ENCODE measurements at regions not wholly inside any gene's neighbourhood (a gene's known extent, or its start where the extent isn't known, plus 50 kb on each side); places are given as distances from the start of the nearest gene placed in this dataset.

DNA sequence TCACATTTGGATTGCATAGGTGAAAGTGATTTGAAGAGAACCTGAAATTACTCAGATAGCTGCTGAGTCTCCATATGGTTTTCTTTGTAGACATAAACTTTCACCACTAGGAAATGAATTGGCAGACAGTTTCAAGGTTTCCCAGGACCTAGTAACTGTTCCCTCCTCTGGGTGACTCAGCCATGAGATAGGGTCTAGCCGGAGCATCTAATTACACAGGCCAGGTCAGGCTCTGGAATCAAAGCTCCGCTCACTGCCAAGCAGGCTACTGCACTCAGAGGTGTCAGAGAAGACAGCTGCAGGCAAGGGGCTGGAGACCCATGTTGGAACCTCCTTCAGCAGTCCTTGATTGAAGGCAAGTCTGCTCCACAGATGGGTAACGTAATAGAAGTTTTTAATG, 429.2 kb downstream of the TNS1 start:
- DNase-seq = no peak

DNA sequence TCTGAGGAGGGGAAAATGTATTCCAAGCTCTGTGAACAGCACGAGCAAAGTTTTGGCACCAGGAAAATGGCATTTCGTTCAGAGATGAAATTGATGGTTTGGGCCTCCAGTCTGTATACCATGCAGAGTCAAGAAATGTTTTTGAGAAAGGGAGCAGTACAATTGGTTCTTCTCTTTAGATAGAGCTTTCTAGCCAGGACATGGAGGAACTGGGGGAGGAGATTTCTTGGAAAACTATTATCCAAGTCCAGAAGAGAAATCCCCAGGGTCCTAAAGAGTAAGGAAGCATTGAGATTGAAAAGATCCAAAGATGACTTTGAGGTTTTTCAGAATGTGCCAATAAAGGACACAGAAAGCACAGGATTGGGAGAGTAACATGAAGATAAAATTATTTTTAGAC, 432.4 kb downstream of the TNS1 start:
- DNase-seq = no peak

DNA sequence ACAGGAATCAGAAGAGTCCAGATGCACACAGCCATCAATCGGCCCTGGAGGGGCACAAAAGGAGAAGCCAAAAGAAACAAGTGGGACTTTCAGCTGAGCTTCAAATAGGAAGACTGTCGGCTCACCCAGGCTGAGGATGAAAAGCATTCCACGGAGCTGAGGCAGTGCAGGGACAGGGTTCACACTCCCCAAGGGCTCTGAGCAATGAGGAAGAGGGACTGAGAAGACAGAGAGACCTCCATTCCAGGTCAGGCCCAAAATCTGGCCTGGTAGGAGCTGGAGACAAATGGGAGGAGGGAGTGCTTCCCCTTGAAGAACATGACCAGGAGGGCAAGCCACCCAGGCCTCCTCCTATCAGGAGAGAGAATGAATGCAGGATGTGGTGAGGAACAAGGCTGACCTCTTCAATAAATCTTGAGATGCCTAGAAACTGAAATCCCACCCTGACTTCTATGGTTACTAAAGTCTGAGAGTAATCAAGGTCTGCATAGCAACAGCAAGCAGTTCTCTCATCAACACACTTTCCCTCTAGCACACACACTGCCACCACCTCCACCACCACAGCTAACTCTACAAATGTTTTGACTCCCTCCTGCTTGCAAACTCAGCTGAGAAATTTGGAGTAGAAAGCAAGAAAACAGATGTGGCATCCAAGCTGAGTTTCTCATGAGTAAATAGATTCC, 434.4 kb downstream of the TNS1 start:
- no peak for DNase-seq

DNA sequence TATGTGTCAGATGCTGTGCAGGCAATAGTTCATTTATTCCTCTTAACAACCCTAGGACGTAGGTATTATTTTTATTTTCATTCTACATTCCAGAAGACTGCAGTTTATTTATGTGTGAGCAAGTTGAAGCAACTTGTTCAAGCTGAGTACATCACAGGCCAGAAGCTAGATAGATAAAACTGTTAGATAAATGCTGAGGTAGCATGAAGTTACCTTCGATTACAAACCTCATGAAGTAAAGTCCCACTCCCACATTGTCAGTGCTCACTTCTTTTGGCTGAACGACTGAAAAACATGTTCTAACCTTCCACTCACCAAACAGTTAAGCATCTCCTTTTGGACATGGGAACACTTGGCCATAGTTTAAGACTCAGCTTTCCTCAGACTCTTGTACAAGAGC, 439.2 kb downstream of the TNS1 start:
- no peak for DNase-seq

DNA sequence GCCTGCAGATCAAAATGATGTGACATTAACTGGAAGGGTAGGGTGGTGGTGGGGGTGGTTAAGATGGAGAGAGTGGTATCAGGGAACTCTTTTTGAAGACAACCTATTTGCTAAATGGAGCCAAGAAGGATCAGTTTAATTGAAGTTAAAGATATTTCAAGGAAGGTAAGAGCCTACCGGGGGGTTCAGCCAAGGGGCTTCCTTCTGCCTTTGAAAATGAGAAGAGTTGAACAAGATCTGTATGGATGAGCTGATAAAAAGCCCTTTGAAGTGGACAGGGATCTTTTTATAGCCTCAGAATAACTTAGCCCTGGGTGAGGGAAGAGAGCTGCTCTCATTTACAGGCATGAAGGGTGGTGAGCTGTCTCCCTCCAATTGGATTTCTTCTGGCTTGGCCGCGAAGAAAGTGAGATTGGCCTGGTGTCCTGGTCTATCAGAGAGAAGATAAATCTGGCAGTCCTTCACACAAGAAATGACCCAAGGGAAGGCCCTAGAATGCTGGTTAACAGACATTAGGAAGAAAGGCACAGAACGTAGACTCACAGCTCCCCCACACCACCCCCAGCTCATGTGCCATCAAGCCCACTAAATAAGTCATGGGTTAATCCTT, 439.8 kb downstream of the TNS1 start:
- DNase-seq = no peak

DNA sequence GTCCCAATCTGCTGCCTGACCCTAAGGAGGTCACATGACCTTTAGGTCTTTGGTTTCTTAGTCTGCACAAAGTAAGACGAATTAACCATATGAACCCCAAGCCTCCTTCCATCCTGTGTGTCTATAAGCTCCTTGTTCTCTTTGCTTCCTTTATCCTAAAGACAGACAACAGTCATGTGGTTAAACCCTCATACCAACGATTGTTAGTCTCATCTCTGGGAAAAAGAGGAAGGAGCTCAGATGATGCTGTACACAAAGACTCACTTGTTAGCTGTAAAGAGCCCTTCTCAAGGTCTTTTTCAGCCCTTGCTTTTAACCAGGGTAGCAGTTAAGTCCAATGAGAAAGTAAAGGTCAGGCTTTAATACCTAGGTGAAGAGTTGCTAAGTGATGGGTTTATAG, 443.7 kb downstream of the TNS1 start:
- no peak for DNase-seq

DNA sequence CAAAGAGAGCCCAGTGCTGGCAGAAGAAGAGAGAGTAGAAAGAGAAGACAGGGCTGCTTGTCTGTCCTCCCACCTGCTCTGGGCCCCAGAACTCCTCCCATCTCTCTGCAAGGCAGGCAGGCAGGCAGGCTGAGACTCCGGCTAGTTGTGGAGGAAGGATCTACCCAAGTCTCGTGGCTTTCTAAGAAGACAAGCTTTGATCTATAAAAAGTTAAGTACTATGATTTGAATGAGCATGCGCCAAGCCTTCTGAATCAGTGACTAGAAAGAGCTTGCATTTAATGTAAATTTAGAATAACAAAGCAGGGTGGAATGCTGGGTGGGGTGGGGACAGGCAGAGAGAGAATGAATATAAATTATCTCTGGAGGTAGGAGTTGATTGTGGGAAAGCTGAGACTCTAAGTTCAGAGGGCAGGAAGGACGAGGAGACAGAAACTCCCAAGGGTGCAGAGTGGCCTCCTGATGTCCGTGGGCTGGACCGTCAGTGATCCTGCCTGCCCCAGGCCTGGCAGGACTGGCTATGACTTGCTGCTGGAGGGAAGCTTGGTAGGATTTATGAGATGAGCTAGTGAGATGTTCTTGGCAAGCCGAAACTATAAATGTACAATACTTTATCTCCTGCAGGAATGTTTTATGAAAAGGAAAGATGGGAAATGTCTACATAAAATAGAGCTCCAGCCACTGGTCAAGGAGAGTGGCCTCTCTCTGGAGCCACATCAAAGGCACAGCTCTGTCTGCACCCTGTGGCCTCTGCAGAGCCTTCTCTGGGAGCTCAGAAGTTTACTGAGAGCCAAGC, 447.5 kb downstream of the TNS1 start:
- no peak for DNase-seq

DNA sequence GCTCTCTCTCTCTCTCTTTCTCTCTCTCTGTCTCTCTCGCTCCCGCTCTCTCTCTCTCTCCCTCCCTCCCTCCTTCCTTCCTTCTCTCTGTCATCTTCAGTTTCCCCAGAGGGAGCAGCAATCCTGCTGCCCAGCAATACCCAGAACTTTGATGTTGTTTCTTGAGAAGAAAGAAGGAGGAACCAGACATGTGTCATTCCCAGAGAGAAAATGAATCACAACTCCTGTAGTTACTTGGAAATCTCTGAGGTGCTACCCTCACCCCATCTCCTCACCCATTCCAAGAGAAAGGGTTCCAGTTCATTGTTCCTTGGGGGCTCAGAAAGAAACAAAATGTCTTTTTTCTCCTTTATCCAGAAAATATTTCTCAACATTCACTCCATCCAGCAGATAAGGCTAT, 449.1 kb downstream of the TNS1 start:
- DNase-seq = no peak

DNA sequence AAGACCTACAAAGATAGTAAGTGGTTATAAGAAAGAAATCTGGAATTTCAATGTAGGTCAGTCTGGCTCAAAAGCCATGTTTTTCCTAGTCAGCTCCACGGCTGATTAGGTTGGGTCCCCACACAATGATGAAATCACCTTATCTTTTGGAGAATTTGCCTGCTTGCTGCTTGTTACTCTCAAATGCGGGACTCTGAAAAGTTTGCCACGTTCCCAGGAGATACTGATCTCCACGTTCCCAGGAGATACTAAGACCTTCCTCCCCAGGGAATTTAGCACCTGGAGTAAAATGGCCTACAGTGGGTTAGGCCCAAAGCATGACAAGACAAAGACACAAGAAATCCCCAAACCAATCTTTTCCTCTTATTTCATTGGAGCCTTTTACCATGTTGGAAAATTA, 449.6 kb downstream of the TNS1 start:
- no peak for DNase-seq

DNA sequence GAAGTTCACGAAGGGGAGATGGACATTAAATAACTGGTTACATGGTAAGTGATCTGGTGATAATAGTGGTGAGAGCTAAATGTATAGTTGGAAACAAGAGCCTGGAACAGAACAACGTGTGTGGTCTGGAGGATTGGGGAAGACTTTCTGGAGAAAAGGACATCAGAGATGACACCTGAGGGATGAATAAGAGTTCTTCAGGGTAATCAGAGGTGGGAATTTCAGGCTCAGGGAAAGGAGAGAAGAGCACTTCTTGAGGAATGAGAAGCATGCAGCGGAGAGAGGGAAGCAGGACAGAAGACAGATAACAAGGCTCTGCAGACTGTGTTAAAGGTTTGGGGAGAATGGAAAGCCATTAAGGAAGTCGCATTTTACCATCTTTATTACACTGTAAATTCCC, 450.7 kb downstream of the TNS1 start:
- DNase-seq = no peak

DNA sequence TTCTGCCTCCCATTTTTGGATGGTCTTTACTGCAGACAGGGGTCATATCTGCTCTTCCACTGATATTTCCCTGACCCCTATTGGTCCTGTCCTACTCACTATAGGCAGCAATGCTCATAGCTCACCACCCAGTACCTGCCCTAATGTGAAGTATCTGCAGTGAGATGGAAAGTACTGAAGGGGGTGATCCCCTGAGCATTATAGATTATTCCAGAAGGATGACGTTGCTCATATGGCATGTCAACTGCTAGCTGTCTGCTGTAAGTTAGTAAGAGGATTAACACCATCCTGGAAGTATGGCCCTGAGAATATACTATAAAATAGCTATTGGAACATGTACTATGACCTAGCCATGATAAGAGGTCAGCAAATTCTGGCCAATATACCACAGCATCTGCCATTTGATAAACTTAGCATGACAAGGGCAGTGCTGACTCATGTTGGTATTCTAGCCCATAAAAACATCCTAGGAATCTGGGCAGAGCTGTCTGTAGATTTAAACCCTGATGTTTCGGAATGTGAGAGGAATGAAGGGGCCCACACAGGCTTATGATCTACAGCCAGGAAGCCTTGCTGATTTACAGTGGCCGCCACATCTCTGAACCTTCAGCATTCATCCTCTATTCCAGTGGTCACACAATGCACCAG, 451.4 kb downstream of the TNS1 start:
- DNase-seq = no peak

DNA sequence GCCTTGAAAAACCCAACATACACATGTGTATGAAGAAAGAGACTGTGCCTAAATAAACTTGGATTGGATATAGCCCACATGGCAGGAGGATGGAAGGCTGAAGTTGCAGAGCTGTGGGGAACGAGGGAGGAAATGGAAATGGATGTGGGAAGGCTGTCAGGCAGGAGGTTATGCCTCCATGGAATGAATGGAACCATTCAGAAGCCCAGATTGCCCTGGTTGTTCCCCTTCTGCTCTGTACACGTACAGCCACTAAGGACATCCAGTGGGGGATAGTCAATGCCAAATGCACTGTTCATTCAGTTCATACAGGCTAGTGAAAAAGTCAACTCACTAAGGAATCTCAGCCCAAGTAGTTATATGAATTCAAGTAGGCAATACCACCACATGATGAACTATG, 463.7 kb downstream of the TNS1 start:
- no peak for DNase-seq

DNA sequence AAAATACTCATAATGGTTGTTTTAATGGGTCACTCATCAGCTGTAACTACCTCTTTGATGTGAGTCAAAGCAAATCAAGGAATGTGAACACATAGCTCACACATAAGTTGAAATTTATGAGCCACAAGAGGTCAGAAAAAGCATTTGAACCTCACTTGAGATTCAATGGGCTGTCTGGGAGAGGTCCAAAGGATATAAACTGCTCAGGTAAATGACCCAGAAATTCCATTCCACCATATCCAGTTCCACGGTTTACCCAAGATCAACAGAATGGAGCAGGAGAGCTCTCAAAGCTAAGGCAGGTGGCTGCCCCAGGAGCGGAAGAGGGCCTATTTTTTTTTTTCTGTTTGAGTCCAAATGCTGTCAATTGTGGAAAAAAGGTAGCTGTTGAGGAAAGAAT, 464.1 kb downstream of the TNS1 start:
- DNase-seq = peak; percentile 4

DNA sequence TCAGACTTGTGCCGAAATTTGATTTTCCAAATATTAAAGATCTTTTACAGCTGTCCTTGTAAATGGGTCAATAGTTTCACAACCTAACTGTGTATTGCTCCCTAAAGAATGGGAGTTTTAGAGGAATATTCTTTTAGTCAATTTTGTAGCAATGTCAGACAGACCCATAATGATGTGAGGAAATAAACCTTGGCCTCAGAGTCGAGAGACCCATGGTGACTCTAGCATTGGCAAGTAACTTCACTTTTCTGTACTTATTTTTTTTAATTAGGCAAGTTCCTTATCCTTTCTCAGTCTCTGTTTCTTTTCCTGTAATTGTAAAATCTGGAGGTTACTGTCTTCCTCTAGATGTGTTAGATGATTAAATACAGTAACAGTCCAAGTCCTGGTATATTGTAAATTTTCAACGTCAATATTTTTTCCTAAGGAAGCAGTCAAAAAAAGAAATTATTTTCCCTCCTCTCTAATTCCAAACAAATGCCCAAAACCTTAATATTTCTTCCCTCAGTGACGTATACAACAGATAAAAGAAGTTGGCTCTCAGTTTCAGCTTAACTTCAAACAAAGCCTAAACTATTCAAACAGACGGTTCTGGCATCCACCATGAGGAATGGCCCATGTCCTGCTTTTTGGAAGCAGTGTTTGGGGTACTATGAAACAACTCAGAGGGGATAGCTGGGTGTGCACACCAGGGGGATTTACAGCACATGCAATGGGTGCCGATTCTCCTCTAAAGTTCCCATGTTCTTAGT, 466.7 kb downstream of the TNS1 start:
- no peak for DNase-seq

DNA sequence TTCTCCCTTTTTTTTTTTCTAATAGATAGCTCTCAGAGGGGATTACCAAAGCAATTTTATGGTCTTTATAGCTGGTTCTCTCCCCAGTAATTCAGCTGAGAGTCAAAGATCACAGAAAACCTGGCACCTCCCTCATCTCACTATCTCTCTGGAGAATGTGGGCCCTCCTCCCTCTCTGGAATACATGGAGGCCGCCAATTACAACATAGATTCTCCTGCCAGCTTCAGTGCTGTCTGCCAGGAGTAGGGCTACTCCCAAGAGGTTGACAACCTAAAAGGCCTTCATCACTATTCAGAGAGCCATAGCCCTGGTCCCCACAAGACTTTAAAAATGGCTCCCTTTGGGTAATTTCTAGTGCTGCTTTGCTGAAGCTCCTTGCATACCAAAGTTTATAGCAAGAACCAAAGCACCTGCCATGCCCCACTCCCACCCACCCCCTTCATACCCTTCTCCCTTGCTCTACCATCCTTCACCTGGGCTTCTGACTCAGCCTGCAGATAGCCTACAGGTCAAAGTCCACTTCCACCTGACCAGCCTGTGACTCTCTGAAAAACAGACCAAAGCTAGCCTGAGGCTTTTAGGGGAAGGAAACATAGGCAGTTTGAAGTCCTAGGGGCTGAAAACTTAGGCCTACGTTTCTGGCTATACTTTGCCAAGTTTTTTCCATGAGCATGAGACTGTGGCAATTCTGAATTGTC, 472.3 kb downstream of the TNS1 start:
- no peak for DNase-seq

DNA sequence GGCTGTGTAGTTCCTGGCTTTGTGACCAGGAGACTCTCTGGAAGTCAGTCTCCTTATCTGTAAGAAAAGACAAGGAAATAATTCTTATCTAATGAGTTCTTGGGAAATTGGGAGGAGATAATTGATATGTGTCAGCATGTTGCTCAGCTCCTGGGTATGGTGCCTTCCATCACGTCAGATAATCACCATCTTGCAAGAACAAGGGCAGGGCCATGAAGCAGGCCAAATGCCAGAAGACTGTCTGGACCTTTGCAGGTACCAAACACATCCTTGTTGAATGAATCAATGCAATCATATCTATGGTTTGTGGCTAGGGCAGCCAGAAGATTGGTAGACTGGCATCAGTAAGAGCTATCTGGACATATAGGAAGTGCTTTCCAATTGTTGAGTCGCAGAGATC, 473.5 kb downstream of the TNS1 start:
- DNase-seq = no peak

DNA sequence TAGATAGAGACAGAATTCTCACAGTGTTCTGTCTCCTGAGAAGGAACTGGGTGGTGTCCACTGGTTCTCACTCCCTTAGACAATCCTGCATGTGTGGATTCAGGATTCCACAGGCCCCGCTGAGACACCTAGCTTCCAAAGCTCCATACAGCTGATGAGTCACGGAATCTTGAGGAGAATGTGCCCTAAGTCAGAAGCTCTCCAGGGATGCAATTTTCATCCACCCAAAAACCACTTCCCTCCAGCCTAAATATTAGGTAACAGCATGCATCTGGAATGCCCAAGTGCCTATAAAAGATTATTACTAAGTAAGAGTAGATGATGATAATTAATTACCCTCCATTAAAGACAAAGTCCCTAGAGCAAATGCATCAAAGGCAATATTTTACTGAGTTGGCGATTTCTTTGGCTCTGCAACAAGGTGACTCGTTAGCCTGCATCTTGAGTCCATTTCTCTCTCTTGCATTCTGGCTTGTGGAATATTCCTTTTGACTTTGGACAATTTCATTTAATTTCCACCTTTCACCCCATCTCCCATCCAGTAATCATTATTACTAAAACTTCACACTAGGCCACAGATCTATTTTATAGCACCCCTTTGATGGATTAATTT, 475.1 kb downstream of the TNS1 start:
- no peak for DNase-seq

DNA sequence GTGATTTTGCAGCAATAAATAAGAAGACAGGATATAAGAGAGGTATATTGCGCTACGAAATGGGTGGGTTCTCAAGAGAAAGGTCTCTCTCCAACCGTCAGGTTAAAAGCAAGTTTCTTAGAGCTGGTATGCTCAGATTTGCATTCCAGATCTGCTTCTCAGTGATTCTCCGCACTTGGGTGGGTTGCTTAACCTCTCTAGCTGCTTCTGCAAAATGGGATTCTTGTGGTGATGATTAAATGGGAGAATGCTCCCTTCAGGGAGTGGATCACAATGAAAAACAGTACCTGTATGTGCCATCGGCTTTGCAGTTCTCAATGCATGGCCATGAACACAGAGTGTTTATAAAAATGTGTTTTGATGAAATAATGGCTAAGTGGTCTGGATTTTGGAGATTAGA, 477.7 kb downstream of the TNS1 start:
- no peak for DNase-seq

DNA sequence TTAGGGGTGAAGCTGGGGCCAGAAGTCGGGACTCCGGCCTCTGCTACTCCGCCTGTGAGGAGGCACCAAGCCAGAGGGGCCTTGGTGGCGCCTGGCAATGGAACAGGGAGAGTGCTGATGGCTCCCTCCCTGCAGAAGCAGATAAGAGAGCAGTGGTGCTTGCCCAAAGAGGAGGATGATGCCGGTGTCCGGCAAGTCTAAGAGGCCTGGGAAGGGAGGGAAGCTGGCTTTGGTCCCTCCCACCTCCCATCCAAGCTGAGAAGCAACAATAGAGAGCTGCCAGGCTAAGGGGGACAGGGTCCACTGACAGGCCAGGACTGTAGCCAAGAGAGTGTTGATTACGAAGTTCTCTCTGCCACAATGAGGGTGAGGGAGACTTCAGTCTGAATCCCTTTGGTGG, 479.5 kb downstream of the TNS1 start:
- DNase-seq = no peak

DNA sequence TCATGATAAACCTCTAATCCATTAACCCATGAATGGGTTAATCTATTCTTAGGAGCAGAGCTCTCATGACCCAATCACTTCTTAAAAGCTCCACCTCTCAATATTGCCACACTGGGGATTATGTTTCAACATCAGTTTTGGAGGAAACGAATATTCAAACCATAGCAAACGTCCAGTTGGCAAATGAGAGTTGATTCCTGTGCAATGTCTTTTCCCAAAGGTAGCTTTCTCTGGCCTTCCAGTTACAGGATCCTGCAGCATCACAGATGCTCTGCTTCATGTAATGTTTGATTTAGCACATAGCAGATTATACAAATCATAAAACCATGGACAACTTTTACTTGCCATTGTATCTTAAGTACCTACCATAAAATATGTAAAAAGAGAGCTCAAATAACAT, 481.0 kb downstream of the TNS1 start:
- DNase-seq = no peak

DNA sequence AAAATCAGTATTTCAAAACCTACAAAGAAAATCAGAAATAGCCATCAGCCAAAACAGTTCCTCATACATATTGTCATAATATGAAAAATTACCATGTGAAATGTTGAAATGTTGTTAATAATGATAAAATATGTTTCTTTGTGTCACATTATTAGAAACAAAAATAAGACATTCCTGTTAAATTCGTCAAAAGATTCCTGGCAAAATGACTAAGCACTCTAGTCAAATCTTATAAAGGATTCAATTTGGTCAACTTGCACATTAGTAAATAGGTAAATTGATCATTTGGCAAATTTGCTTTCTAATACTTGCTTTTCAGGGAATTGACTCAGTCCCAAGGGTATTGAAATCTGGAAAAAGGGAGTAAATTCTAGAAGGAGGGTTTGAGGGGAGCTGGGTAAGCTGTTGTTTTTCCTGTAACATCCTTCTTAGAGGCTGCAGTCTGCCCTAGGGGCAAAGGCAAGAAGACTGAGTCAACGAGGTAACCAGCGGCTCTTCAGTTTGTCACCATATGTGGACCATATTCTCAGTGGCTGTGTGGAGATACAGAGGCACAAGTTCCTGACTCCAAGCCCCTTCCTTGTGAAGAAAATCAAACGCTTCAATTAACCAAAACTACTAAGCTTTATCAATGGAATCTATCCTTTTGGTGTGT, 482.3 kb downstream of the TNS1 start:
- no peak for DNase-seq

DNA sequence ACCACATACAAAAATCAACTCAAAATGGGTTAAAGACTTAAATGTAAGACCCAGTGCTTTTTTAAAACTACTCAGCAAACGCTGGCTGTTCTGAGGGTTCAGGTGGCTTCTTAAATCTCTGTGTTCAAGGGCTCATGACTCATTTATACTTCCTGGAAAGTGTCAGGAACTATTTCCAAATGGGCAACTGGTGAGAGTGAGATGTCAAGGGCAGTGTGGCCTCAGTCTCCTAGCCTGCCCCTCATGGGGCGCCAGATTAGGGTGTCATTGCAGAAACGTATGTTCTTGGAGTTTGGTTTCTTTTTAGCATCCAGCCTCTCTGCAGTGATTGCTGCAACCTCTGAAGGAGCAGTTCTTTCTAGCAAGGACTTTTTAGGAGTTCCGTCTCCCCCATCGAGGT, 485.4 kb downstream of the TNS1 start:
- no peak for DNase-seq

All from NCI-H774 (cell line).